Central memory CD8-positive, alpha-beta T cell (primary cell): ENCODE measurements at regions not wholly inside any gene's neighbourhood (a gene's known extent, or its start where the extent isn't known, plus 50 kb on each side); places are given as distances from the start of the nearest gene placed in this dataset.

Experiments
- ATAC-seq: fragments of 150-1000 bp; cut with Tn5 transposase; replicated peaks from 2 replicates; pipeline ENCODE4 v1.10.0; 2022; ENCODE audit warnings: mild to moderate bottlenecking, moderate FRiP score, moderate number of reproducible peaks; ENCODE audit not compliant: poor library complexity, severe bottlenecking; ENCODE audit errors: extremely low read depth
- DNase-seq, 2 donors: peaks; one replicate each; pipeline ENCODE4 v3.0.0; 2021; ENCODE audit warnings: low spot score in 2 of 2
- H3K27ac Mint-ChIP-seq: one replicate; pipeline ENCODE4 v1.8.0; 2022; ENCODE audit warnings: low read depth, mild to moderate bottlenecking, moderate library complexity, mixed read lengths
- H3K27me3 Mint-ChIP-seq: one replicate; pipeline ENCODE4 v1.8.0; 2022; ENCODE audit warnings: mixed read lengths
- H3K36me3 Mint-ChIP-seq: one replicate; pipeline ENCODE4 v1.8.0; 2022; ENCODE audit warnings: mild to moderate bottlenecking, moderate library complexity, mixed read lengths; ENCODE audit not compliant: insufficient read depth
- H3K4me1 Mint-ChIP-seq: one replicate; pipeline ENCODE4 v1.8.0; 2022; ENCODE audit warnings: mixed read lengths
- H3K4me3 Mint-ChIP-seq: one replicate; pipeline ENCODE4 v1.8.0; 2022; ENCODE audit warnings: mild to moderate bottlenecking, moderate library complexity, mixed read lengths
- H3K9me3 Mint-ChIP-seq: one replicate; pipeline ENCODE4 v1.8.0; 2022; ENCODE audit warnings: mixed read lengths

DNA sequence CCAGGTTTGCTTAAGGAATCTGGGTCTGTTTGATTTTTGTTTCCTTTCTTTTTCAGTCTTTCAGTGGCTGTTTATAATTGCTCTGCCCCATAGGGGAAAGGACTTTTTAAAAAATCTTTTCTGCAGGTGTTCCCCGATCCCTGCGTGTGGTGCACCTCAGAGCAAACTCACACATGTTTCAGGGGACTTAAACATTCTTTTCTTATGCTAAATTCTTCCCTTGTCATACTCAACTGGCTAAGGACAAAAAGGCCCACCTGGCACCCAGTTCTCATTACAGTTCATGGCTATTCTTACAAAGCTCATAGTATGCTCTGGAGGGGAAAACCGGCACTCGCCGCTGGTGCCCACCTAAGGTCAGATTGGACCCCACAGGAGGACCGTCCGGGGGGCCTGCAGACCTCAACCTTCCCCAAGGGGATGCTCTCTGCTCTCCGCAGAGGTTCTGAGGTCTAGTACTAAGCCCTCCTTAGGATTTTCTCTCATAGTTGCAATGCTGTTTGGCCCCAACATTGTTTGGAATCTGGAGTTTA, 220.3 kb downstream of the HGF start:
- H3K27me3 Mint-ChIP-seq, result no peaks in the 10 kb centered on the region
- H3K27ac Mint-ChIP-seq, result no peak overlapping the region
- H3K9me3 Mint-ChIP-seq, result peaks cover 7% of the 10 kb centered on the region
- no peak for DNase-seq
- H3K4me3 Mint-ChIP-seq, result no peak overlapping the region
- ATAC-seq, result no peak
- no peaks in the 10 kb centered on the region for H3K36me3 Mint-ChIP-seq
- H3K4me1 Mint-ChIP-seq, result no peaks in the 10 kb centered on the region

DNA sequence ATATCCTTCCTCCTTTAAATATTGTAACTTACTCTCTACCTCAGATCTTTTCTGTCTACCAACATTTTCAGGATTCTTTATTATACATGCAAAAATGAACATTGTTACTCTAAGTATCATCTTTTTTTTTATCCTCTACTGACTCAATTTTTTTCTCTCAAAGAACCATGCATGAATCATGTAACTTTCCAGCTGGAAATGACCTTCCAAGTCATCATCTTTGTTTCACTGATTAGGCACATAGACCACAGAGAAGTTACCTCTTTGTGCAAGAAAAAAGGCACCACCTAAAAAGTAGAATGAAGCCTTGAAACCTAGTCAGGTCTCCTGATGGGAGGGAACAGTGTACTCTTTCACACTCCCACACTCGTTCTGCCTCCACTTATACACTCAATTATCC, 234.9 kb downstream of the HGF start:
- DNase-seq (no peak), ATAC-seq (no peak)
- H3K27me3 Mint-ChIP-seq, result no peaks in the 10 kb centered on the region
- no peak overlapping the region for H3K4me3 Mint-ChIP-seq
- H3K36me3 Mint-ChIP-seq, result no peaks in the 10 kb centered on the region
- H3K4me1 Mint-ChIP-seq, result no peaks in the 10 kb centered on the region
- H3K9me3 Mint-ChIP-seq, result peaks cover 22% of the 10 kb centered on the region
- no peak overlapping the region for H3K27ac Mint-ChIP-seq

DNA sequence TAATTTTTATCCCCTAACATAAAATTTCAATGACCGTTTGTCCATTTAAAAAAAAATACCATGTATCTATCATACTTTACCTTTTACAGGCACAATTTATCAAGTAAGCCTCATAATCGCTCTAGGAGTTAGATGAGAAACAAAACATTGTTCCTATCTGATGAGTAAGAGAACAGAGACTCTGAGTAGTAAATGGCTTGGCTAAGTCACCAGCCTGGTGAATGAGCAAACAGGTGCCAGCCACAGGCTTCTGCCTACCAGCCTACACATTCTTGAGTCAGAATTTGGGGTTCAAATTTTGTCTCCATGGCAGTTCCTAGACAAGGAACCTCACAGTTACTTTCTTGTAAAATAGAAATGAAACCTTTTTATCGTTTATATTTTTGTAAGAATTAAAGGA, 235.4 kb downstream of the HGF start:
- H3K4me3 Mint-ChIP-seq, result no peak overlapping the region
- H3K36me3 Mint-ChIP-seq, result no peaks in the 10 kb centered on the region
- no peaks in the 10 kb centered on the region for H3K4me1 Mint-ChIP-seq
- H3K9me3 Mint-ChIP-seq, result peaks cover 22% of the 10 kb centered on the region
- ATAC-seq (no peak), DNase-seq (no peak)
- H3K27me3 Mint-ChIP-seq, result no peaks in the 10 kb centered on the region
- no peak overlapping the region for H3K27ac Mint-ChIP-seq

DNA sequence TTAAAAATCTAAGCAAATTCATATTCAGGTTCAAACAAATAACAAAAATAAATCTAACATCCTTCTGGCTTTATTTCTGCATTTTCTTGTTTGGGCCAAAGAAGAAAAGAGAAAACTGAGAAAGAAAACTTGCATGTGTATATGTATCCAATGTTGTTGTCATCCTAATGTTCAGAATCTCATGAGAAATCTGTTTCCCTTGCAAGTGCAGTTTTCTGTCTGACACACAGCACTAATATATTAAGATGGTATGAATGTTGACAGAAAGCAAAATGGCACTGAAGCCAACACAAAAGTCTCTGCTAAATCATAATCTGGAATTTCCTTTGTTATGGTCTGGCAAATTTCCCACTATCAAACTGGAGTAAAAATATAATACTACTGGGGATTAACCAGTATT, 235.9 kb downstream of the HGF start:
- Mint-ChIP-seq H3K27me3 (no peaks in the 10 kb centered on the region), H3K9me3 (peaks cover 22% of the 10 kb centered on the region), H3K27ac (no peak overlapping the region), H3K4me1 (no peaks in the 10 kb centered on the region), H3K4me3 (no peak overlapping the region), H3K36me3 (no peaks in the 10 kb centered on the region)
- no peak for DNase-seq
- no peak for ATAC-seq

DNA sequence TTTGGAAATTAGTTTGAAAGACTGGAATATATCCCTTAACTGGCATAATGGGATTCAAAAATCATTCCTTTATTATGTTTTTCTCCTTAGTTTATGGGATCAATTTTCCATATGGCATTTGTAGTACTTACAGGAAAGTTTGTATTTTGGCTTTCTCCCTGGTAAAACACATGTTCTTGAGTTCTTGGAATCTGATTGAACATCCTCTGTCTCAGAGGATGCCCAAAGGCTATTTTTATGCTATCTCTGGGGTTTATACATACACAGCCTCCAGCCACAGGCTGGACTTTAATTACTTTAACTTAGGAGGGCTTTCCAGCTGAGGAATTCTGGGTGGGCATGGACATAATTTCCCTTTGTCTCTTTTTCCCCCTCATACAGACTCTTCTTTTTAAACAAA, 236.4 kb downstream of the HGF start:
- no peak overlapping the region for H3K27ac Mint-ChIP-seq
- no peak overlapping the region for H3K4me3 Mint-ChIP-seq
- no peak for DNase-seq
- ATAC-seq, result no peak
- H3K36me3 Mint-ChIP-seq, result no peaks in the 10 kb centered on the region
- no peaks in the 10 kb centered on the region for H3K4me1 Mint-ChIP-seq
- peaks cover 22% of the 10 kb centered on the region for H3K9me3 Mint-ChIP-seq
- no peaks in the 10 kb centered on the region for H3K27me3 Mint-ChIP-seq

DNA sequence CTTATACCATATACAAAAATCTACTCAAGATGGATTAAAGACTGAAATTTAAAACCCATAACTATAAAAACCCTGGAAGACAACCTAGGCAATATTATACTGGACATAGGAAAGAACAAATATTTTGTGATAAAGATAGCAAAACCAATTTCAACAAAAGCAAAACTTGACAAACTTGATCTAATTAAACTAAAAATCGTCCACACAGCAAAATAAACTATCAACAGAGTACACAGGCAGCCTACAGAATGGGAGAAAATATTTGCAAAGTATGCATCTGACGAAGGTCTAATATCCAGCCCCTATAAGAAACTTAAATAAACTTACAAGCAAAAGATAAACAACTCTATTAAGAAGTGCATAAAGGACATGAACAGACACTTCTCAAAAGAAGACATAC, 240.1 kb downstream of the HGF start:
- ATAC-seq (no peak), DNase-seq (no peak)
- Mint-ChIP-seq H3K36me3 (no peaks in the 10 kb centered on the region), H3K4me1 (no peaks in the 10 kb centered on the region), H3K27me3 (no peaks in the 10 kb centered on the region), H3K27ac (no peak overlapping the region), H3K9me3 (peaks cover 17% of the 10 kb centered on the region), H3K4me3 (no peak overlapping the region)

DNA sequence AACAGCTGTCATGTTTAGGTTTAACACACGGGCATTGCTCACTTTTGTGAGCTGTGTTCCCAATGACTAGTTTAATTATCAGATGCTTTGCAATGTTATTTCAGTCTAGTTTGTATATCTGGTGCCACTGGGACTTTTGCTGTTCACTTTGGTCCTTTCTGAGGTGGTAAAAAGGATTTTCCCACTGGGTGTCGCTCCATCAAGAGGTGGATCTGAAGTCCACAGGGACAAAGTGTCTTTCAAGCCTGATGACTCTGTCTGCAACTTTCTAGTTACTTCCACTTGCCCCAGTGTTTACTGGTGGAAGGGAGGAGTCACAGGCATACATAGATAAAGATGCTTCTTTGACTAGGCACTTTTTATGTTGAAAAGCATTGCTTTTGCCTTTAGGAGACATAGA, 242.2 kb downstream of the HGF start:
- no peaks in the 10 kb centered on the region for H3K4me1 Mint-ChIP-seq
- H3K9me3 Mint-ChIP-seq, result peaks cover 17% of the 10 kb centered on the region
- no peak overlapping the region for H3K4me3 Mint-ChIP-seq
- no peak for ATAC-seq
- H3K27me3 Mint-ChIP-seq, result no peaks in the 10 kb centered on the region
- DNase-seq, result no peak
- no peaks in the 10 kb centered on the region for H3K36me3 Mint-ChIP-seq
- no peak overlapping the region for H3K27ac Mint-ChIP-seq

DNA sequence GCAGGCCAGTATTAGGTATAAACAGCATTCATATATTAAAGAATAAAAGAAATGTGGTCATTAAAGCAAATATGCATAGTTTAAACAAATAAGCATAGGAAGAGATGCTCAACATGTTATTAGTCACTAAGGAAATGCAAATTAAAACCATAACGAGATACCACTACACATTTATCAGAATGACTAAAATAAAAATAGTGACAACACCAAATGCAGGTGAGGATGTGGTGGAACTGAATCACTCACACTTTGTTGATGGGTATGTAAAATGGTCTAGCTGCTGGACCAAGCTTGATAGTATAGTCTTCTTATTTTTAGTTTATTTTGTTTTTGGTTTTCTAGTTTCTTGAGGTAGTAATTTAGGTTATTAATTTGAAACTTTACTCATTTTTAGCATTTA, 242.9 kb downstream of the HGF start:
- H3K27ac Mint-ChIP-seq, result no peak overlapping the region
- ATAC-seq (no peak), DNase-seq (no peak)
- no peaks in the 10 kb centered on the region for H3K27me3 Mint-ChIP-seq
- H3K9me3 Mint-ChIP-seq, result peaks cover 19% of the 10 kb centered on the region
- no peak overlapping the region for H3K4me3 Mint-ChIP-seq
- H3K4me1 Mint-ChIP-seq, result no peaks in the 10 kb centered on the region
- no peaks in the 10 kb centered on the region for H3K36me3 Mint-ChIP-seq

DNA sequence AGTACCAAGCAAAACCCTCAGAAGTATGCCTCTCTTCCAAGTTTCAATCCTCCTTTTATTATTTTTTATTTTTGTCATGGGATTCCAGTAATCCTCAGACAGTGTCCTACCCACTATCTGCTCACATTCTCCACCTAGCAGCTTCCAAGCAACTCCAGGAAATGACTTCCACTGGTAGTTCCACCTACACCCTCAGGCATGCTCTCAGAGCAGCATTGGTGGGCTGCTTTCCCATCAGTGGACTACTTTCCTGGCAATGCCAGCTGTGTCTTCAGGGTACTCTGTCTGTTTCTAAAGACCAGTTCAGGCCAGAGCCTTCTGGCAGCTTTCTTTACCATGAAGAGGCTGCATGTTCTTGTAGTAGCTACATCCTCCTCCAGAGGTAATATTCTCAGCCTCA, 244.0 kb downstream of the HGF start:
- H3K4me1 Mint-ChIP-seq, result no peaks in the 10 kb centered on the region
- no peak overlapping the region for H3K27ac Mint-ChIP-seq
- H3K27me3 Mint-ChIP-seq, result no peaks in the 10 kb centered on the region
- no peaks in the 10 kb centered on the region for H3K36me3 Mint-ChIP-seq
- DNase-seq (no peak), ATAC-seq (no peak)
- H3K9me3 Mint-ChIP-seq, result peaks cover 16% of the 10 kb centered on the region
- H3K4me3 Mint-ChIP-seq, result no peak overlapping the region

DNA sequence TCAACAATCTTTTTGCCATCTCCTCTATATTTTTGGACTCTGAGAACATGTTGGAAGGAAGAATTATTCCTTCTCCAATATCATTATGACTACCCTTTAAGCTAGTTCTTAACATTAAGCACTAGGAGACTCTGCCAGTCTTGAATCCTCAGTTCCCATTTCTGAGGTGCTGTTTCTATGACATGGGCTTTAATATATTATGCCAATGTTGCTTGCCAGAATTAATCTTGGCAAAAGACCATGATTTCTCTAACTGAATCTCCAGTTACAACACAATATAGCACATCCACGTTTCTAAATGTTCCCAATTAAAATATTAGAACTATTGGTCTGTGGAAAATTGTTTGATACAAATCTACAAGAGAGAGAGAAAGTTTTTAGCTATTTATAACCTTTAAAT, 250.0 kb downstream of the HGF start:
- DNase-seq, result no peak
- Mint-ChIP-seq H3K4me1 (no peaks in the 10 kb centered on the region), H3K27me3 (no peaks in the 10 kb centered on the region), H3K9me3 (peaks cover 6% of the 10 kb centered on the region), H3K27ac (no peak overlapping the region), H3K4me3 (no peak overlapping the region), H3K36me3 (no peaks in the 10 kb centered on the region)
- ATAC-seq, result no peak

DNA sequence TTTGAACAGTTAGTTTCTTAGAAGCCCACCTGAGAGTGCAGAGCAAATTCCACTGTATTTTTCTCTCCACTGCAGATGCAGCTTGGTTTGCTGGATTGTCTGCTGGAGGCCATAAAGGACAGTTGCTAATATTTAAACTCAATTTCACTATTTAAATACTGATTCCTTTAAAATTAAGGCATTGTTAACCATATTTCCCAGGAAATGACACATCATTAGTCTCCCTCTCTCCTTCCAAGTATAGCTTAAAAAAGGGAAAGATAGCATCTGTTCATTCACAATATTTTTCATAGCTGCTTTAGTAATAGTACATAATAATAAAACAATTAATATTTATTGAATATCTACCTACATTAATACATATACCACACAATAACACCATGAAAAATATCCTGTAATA, 252.9 kb downstream of the HGF start:
- no peak overlapping the region for H3K27ac Mint-ChIP-seq
- H3K4me3 Mint-ChIP-seq, result no peak overlapping the region
- H3K4me1 Mint-ChIP-seq, result no peaks in the 10 kb centered on the region
- ATAC-seq, result no peak
- H3K9me3 Mint-ChIP-seq, result no peaks in the 10 kb centered on the region
- no peak for DNase-seq
- no peaks in the 10 kb centered on the region for H3K27me3 Mint-ChIP-seq
- no peaks in the 10 kb centered on the region for H3K36me3 Mint-ChIP-seq

DNA sequence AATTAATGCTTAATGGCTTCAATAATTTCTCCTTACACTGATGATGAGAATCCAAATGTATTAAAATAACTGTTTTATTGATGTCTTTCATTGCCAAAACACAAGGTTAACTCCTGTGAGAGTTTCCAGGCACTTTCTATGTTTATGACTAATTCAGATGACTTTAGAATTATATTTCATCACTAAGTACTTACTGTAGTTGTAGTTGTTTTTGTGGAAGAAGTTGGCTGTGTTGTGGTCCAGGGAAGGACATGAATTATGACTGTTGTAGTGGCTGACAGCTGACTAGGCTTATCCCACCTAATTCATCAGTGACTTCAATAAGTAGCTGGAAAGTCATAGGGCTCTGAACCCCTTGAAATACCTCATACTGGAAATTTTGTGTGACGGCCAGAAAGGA, 254.8 kb downstream of the HGF start:
- Mint-ChIP-seq H3K27ac (no peak overlapping the region), H3K27me3 (no peaks in the 10 kb centered on the region), H3K9me3 (peaks cover 9% of the 10 kb centered on the region), H3K4me1 (no peaks in the 10 kb centered on the region), H3K4me3 (no peak overlapping the region), H3K36me3 (no peaks in the 10 kb centered on the region)
- no peak for ATAC-seq
- no peak for DNase-seq

DNA sequence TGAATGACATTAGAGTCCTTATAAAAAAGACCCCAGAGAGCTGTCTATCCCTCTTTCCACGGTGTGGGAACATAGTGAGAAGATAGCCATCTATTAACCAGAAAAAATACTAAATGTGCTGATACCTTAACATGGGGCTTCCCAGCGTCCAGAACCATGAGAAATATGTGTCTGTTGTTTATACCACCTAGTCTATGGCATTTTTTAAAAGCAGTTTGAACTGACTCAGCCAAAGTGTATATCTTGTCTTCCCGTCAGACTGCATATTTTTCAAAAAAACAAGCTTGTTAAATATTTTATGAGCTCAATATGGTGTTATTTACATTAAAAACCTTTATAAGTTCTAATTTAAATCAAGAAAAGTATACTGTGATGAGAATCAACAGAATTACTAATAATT, 255.3 kb downstream of the HGF start:
- Mint-ChIP-seq H3K4me3 (no peak overlapping the region), H3K36me3 (no peaks in the 10 kb centered on the region), H3K27ac (no peak overlapping the region), H3K27me3 (no peaks in the 10 kb centered on the region), H3K9me3 (peaks cover 12% of the 10 kb centered on the region), H3K4me1 (no peaks in the 10 kb centered on the region)
- ATAC-seq (no peak), DNase-seq (no peak)

DNA sequence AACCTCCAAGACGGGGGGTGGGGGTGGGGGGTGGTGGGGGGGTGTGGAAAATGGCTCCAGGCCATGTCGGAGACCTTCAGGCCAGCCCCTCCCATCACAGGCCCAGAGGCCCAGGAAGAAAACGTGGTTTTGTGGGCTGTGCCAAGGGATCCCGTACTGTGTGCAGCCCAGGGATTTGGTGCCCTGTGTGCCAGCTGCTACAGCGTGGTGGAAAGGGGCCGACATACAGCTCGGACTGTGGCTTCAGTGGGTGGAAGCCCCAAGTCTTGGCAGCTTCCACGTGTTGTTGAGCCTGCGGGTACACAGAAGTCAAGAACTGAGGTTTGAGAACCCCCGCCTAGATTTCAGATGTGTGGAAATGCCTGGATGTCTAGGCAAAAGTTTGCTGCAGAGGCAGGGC, 259.7 kb downstream of the HGF start:
- no peaks in the 10 kb centered on the region for H3K27me3 Mint-ChIP-seq

More for the DNA sequence above, 259.7 kb downstream of the HGF start:
- DNase-seq, result no peak
- Mint-ChIP-seq H3K9me3 (peaks cover 16% of the 10 kb centered on the region), H3K4me1 (no peaks in the 10 kb centered on the region), H3K27ac (no peak overlapping the region), H3K36me3 (no peaks in the 10 kb centered on the region), H3K4me3 (no peak overlapping the region)
- ATAC-seq, result no peak
